RWPE1 (cell line): ENCODE measurements at regions not wholly inside any gene's neighbourhood (a gene's known extent, or its start where the extent isn't known, plus 50 kb on each side); places are given as distances from the start of the nearest gene placed in this dataset.

ENCODE experiments used
- CTCF ChIA-PET: fragments of 350-600 bp; sonication (Branson Sonifier 250); formaldehyde crosslinking; extraction: SDS; loops from one replicate; lab custom pipeline; 2021; lab: Yijun Ruan, JAX
- POLR2A ChIA-PET: fragments of 400-600 bp; formaldehyde crosslinking; extraction: SDS; loops from one replicate; lab custom pipeline; 2020; ENCODE audit warnings: antibody characterized with exemption; ENCODE audit not compliant: low non-redundant PET; lab: Yijun Ruan, JAX
- DNase-seq: peaks from one replicate; pipeline ENCODE4 v3.0.0; 2012; ENCODE audit warnings: low spot score
- H3K27ac ChIP-seq: fragments of 450-650 bp; 2 replicates; pipeline ENCODE4 v1.5.1; 2017
- TF ChIP-seq, protein P1 (sequence below): fragments of 450-650 bp; conservative IDR thresholded peaks from 2 replicates; pipeline ENCODE4 v1.5.1; 2017; ENCODE audit warnings: low read depth, mild to moderate bottlenecking

DNA sequence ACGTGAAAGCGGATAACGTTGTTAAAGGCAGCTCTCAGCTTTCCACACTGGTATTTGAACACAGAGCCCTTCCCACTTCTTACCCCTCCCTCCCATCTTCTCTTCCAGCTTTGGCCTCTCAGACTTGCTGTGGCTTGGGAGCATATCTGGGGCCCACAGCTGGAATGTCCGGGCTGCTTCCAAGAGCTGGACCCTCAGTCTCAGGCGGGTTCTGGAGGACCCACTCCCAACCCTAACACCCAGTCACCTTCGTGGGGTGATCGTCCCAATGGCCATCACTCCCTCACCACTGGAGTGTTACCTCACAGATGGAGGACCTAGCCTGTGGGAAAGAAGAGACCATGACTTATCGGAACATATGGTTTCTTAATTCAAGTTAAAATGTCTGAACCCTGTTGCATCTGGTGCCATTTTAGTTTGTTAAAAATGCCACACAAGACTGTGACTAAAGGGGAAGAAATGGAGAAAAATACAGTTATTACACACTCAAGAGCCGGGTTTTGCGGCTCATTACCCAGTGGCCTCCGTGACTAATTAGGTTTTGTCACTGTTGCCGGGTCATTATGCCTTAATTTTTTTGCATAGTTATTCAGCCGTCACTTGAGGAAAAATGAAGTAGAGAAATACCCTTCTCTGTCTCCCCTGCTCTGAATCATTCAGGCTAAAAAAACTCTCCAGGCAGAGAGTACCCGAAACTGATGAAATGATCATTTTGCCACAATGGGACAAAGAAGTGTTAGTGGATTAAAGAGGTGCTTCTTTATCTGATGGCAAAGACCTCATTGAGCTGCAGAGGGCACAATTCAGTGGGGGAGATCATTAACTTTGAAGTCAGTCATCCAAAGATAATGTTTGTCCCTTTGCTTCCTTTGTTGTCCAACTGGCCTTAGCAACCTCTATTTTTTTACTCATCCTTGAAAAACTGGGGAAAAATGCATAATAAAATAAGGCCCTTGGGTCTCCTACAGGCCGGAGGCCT lies 87.2 kb upstream of the HTATIP2 start:
- ChIA-PET CTCF (interaction anchor here (0.7 kb wide), 1 partner anchor 86 kb away, joined by 4 read pairs; no protein-coding TSS in a partner anchor), POLR2A (no interaction called here)
- H3K27ac ChIP-seq, result no peak overlapping the region
- DNase-seq, result no peak
- TF ChIP-seq, protein P1, sequence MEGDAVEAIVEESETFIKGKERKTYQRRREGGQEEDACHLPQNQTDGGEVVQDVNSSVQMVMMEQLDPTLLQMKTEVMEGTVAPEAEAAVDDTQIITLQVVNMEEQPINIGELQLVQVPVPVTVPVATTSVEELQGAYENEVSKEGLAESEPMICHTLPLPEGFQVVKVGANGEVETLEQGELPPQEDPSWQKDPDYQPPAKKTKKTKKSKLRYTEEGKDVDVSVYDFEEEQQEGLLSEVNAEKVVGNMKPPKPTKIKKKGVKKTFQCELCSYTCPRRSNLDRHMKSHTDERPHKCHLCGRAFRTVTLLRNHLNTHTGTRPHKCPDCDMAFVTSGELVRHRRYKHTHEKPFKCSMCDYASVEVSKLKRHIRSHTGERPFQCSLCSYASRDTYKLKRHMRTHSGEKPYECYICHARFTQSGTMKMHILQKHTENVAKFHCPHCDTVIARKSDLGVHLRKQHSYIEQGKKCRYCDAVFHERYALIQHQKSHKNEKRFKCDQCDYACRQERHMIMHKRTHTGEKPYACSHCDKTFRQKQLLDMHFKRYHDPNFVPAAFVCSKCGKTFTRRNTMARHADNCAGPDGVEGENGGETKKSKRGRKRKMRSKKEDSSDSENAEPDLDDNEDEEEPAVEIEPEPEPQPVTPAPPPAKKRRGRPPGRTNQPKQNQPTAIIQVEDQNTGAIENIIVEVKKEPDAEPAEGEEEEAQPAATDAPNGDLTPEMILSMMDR, result no peak

DNA sequence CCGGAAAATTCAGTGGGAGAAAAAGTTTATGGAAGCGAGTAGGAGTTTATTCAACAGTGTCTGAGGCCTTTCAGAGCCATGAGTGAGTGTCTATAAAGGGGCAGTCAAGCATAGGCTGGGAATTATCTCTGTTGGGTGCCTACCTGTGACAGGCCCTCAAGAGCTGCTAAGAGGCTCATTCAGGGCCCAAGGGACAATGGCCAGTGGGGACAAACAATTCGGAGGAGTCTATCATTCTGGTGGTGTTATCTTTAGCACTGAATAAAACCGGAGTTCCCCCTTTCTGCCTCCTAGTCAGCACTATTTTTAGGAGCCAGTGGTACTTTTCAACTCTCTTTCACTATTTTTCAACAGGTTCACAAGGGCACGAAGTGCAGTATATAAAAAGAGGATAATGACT lies 89.5 kb upstream of the HTATIP2 start:
- POLR2A ChIA-PET, result no interaction called here
- no peak for DNase-seq
- TF ChIP-seq, protein P1, result no peak
- CTCF ChIA-PET, result no interaction called here
- no peak overlapping the region for H3K27ac ChIP-seq

DNA sequence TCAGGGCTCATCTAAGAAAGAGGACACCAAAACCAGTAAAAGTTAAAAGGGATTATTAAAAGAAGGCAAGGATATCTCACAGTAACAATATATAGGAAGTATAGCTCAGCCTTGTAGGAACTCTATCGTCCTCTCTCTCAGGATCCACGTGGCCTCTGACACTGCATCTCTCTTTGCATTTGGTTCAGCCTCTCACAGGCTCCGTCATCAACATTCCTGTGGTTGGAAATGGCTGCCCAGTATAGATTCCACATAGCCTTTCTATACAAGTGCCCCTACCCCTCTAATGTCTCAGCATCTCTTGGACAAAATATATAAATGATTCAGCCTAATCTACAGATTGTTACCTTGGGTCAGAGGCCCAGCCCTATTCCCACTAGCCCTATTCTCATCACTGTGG lies 101.3 kb upstream of the DBX1 start:
- no peak overlapping the region for H3K27ac ChIP-seq
- ChIA-PET POLR2A (no interaction called here), CTCF (no interaction called here)
- no peak for DNase-seq
- TF ChIP-seq, protein P1, result no peak

DNA sequence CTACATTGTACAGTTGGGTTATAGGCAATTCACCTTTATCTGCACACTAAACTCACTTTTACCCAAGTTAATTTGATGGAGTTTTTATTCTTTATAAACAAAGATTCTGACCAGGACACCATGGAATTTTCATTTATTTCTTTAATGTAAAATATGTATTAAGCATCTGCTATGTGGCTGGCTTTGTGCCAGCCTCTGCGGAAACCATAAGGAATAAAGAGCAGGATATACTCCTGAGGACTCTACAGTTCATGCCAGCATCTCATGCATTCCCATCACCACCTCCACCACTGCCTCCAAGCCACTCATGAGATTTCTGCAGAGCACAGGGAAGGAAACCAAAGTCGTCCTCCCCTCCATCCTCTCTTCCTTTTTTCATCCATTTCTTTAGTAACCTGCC lies 100.0 kb upstream of the DBX1 start:
- TF ChIP-seq, protein P1, result no peak
- DNase-seq, result no peak
- H3K27ac ChIP-seq, result no peak overlapping the region
- ChIA-PET POLR2A (no interaction called here), CTCF (interaction anchor here (0.6 kb wide), 1 partner anchor 24 kb away, joined by 3 read pairs; no protein-coding TSS in a partner anchor)

DNA sequence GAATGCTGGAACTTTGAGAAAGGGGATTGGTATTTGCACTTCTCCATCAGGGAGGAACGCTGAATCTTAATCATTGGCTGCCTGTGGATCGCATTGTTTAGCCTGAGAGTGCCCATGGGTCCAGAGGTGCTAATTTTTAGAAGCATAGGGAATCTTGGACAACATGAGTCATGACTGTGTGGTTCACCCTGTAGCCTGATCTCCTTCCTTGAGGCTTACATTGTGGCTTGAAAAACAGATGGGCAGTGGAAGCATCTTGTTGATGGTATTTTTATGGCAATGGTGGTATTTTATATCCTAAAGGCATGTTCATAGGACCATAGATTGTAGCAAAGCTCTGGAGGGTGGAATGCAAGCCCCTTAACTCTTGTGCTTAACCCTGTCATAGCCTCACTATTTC lies 99.2 kb upstream of the DBX1 start:
- no peak overlapping the region for H3K27ac ChIP-seq
- DNase-seq, result no peak
- CTCF ChIA-PET, result interaction anchor here (0.7 kb wide), 1 partner anchor 205 kb away, joined by 3 read pairs; no protein-coding TSS in a partner anchor
- POLR2A ChIA-PET, result no interaction called here
- TF ChIP-seq, protein P1, result no peak

DNA sequence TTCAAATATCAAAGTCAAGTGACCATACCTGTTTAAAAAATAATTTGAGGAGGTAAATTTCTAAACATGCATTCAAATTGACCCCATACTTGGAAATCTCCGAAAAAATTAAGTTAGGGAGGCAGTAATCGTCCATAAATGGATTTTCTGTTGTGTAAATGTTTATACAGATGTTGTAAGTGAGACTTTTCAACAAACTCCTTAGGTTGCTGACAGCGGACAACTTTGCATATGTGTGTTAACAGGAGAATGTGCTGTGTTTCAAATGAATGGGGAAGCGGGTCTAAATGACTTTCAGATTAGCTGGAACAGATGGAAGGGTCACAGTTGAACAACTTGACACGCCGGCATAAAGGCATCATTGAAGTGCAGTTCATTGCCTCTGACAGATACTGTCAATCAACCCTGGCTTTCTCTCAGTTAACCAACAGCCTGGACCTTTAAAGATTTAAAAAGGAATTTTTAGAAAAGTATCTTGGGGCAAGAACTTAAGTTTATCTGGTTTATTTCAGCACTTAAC lies 98.2 kb upstream of the DBX1 start:
- H3K27ac ChIP-seq, result no peak overlapping the region
- TF ChIP-seq, protein P1, result no peak
- no peak for DNase-seq
- ChIA-PET CTCF (no interaction called here), POLR2A (no interaction called here)
